Activated CD4-positive, alpha-beta T cell treated with anti-CD3 and anti-CD28 coated beads for 1 hour (primary cell): ENCODE measurements at regions not wholly inside any gene's neighbourhood (a gene's known extent, or its start where the extent isn't known, plus 50 kb on each side); places are given as distances from the start of the nearest gene placed in this dataset.
"Not testable (repeated sequence)": the region's sequence is repeated elsewhere in the genome, so short reads cannot be mapped to it uniquely, and the experiment has no call there.

ENCODE experiments used
- DNase-seq: peaks from one replicate; pipeline ENCODE4 v3.0.0-alpha.2; 2020

GRCh38 chr2:105489168-105489878 lies 90.5 kb upstream of the FHL2 start:
- DNase-seq = no peak

- DNase-seq = no peak
These were observed 89.4 kb upstream of the FHL2 start for GRCh38 chr2:105488285-105488684.

- DNase-seq = no peak
These were observed 88.6 kb upstream of the FHL2 start for GRCh38 chr2:105487142-105488069.

GRCh38 chr2:105486762-105487141 lies 87.9 kb upstream of the FHL2 start:
- DNase-seq = no peak

GRCh38 chr2:105478670-105479069 lies 79.8 kb upstream of the FHL2 start:
- DNase-seq = no peak

GRCh38 chr2:105477050-105477620 lies 78.3 kb upstream of the FHL2 start:
- DNase-seq = not testable (repeated sequence)

- no peak for DNase-seq
These were observed 74.2 kb upstream of the FHL2 start for GRCh38 chr2:105473011-105473410.

- DNase-seq = no peak
These were observed 72.1 kb upstream of the FHL2 start for GRCh38 chr2:105470979-105471378.

GRCh38 chr2:105469781-105470180 lies 70.9 kb upstream of the FHL2 start:
- no peak for DNase-seq

- DNase-seq = no peak
These were observed 69.8 kb upstream of the FHL2 start for GRCh38 chr2:105468582-105469042.

GRCh38 chr2:105464325-105464724 lies 65.5 kb upstream of the FHL2 start:
- no peak for DNase-seq

GRCh38 chr2:105460048-105460732 lies 61.3 kb upstream of the FHL2 start:
- no peak for DNase-seq

GRCh38 chr2:105458076-105458475 lies 59.2 kb upstream of the FHL2 start:
- DNase-seq = no peak

GRCh38 chr2:105455488-105456003 lies 56.7 kb upstream of the FHL2 start:
- no peak for DNase-seq

GRCh38 chr2:105454801-105455485 lies 56.1 kb upstream of the FHL2 start:
- DNase-seq = no peak

GRCh38 chr2:105451571-105452166 lies 52.8 kb upstream of the FHL2 start:
- DNase-seq = no peak

- DNase-seq = no peak
These were observed 51.6 kb upstream of the FHL2 start for GRCh38 chr2:105450471-105450870.

GRCh38 chr2:105449076-105449475 lies 50.2 kb upstream of the FHL2 start:
- DNase-seq = no peak
